ENCODE measurements at regions not wholly inside any gene's neighbourhood (a gene's known extent, or its start where the extent isn't known, plus 50 kb on each side); places are given as distances from the start of the nearest gene placed in this dataset.

DNA sequence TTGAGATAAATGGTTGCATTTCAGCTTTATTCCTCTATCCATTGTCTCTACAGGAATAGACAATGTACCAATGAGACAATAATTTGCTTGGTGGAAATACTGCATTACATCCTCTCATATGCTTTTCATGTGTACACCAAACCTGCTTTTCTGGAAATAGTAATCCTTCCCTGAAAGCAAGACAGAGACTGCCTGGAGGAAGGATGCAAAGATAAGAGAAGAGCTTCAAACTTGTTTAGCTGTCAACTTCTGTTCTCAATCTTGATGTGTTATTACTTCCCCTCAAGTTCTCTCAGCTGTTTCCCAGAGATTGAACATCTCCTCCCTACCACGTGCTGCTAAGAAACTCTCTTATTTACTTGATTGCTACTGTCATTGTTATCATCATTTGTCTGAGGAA is 1125.4 kb upstream of the TMPRSS15 start (continued):
- TF ChIP-seq, protein P1, sequence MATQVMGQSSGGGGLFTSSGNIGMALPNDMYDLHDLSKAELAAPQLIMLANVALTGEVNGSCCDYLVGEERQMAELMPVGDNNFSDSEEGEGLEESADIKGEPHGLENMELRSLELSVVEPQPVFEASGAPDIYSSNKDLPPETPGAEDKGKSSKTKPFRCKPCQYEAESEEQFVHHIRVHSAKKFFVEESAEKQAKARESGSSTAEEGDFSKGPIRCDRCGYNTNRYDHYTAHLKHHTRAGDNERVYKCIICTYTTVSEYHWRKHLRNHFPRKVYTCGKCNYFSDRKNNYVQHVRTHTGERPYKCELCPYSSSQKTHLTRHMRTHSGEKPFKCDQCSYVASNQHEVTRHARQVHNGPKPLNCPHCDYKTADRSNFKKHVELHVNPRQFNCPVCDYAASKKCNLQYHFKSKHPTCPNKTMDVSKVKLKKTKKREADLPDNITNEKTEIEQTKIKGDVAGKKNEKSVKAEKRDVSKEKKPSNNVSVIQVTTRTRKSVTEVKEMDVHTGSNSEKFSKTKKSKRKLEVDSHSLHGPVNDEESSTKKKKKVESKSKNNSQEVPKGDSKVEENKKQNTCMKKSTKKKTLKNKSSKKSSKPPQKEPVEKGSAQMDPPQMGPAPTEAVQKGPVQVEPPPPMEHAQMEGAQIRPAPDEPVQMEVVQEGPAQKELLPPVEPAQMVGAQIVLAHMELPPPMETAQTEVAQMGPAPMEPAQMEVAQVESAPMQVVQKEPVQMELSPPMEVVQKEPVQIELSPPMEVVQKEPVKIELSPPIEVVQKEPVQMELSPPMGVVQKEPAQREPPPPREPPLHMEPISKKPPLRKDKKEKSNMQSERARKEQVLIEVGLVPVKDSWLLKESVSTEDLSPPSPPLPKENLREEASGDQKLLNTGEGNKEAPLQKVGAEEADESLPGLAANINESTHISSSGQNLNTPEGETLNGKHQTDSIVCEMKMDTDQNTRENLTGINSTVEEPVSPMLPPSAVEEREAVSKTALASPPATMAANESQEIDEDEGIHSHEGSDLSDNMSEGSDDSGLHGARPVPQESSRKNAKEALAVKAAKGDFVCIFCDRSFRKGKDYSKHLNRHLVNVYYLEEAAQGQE (IDR thresholded peaks at IDR 0.05; ENCODE audit: low read depth), result no peak

DNA sequence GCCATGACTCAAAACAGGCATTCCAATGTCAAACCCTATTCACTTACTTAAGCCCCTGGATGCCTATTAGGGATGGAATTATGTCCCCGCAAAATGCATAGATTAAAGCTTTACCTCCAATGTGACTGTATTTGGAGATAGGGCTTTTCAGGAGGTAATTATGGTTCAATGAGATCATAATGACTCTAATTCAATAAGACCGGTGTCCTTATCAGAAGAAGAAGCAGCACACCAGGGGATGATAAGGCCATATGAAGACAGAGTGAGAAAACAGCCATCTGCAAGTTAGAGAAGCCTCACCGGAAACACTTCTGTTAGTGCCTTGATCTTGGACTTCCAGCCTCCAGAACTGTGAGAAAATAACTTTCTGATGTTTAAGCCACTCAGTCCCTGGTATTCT is 1131.8 kb upstream of the TMPRSS15 start:
- DNase-seq (ENCODE audit: low read depth, low spot score) (no peak), ATAC-seq (no peak)
- BruUV-seq (replicated peaks), result no TSS peak
- RAD21 ChIA-PET (ENCODE audit: low non-redundant PET in 1 of 2, low total read pairs in 2 of 2, uncharacterized antibody in 2 of 2, unreplicated experiment in 2 of 2), result no interaction called here
- H4K20me1 ChIP-seq (ENCODE audit: insufficient read depth), result no peaks in the 10 kb centered on the region
- H2AFZ ChIP-seq (ENCODE audit: low read depth, low read length, poor library complexity, severe bottlenecking), result no peak overlapping the region
- H3K27ac ChIP-seq (ENCODE audit: low read depth, low read length), result no peak overlapping the region
- no peaks in the 10 kb centered on the region for H3K4me1 ChIP-seq (ENCODE audit: control insufficient read depth in 1 of 2, insufficient read depth in 2 of 2, low read length in 2 of 2)
- H3K9me2 ChIP-seq (ENCODE audit: insufficient read depth), result no peaks in the 10 kb centered on the region
- H3K27me3 ChIP-seq (ENCODE audit: insufficient read depth, low read length), result no peaks in the 10 kb centered on the region
- no peaks in the 10 kb centered on the region for H3K36me3 ChIP-seq (ENCODE audit: control insufficient read depth in 1 of 2, insufficient read depth in 2 of 2, low read length in 2 of 2)
- H3K9ac ChIP-seq (ENCODE audit: low read length), result no peak overlapping the region
- intact Hi-C loops (cut with micrococcal nuclease), result no loop called here
- H3K4me3 ChIP-seq (replicated peaks in 1 of 2; ENCODE audit: low read depth in 1 of 2, low read length in 2 of 2), result no peak overlapping the region
- peaks cover 0 to 20% of the 10 kb centered on the region in 2 experiments; a peak in 2 of 4 replicates for H3K9me3 ChIP-seq (ENCODE audit: control insufficient read depth in 1 of 2, insufficient read depth in 1 of 2, low read depth in 1 of 2, low read length in 2 of 2)
- CTCF ChIA-PET, result no interaction called here
- no peak for TF ChIP-seq YY1 (IDR thresholded peaks at IDR 0.05; ENCODE audit: extremely low read depth, insufficient replicate concordance, low read depth, low read length)
- TF ChIP-seq JUND (IDR thresholded peaks at IDR 0.05), result no peak
- TF ChIP-seq CBX3 (IDR thresholded peaks at IDR 0.05; ENCODE audit: low read depth), result no peak
- no peak for TF ChIP-seq SP1 (IDR thresholded peaks at IDR 0.05; ENCODE audit: low read depth)
- TF ChIP-seq SIN3A (IDR thresholded peaks at IDR 0.05; ENCODE audit: low read depth), result no peak
- TF ChIP-seq ZBTB33 (IDR thresholded peaks at IDR 0.05; ENCODE audit: extremely low read depth, insufficient replicate concordance, low read length), result no peak
- TF ChIP-seq ZFX (IDR thresholded peaks at IDR 0.05), result no peak
- TF ChIP-seq EZH2phosphoT487 (IDR thresholded peaks at IDR 0.05; ENCODE audit: borderline replicate concordance), result no peak
- TF ChIP-seq FOSL1 (IDR thresholded peaks at IDR 0.05; ENCODE audit: low read depth), result no peak
- no peak for TF ChIP-seq ZNF274 (IDR thresholded peaks at IDR 0.05; ENCODE audit: low read depth, low read length)
- TF ChIP-seq ATF3 (IDR thresholded peaks at IDR 0.05), result no peak
- TF ChIP-seq TCF7L2 (IDR thresholded peaks at IDR 0.05; ENCODE audit: borderline replicate concordance, extremely low read depth, insufficient read depth, insufficient read length), result no peak
- no peak overlapping the region for H3K4me2 ChIP-seq (ENCODE audit: low read length)
- POLR2A ChIA-PET, result no interaction called here
- no peaks in the 10 kb centered on the region for H3K79me2 ChIP-seq (ENCODE audit: insufficient read depth, low read length)

All from HCT116 (cell line).